GM15510 (cell line): ENCODE measurements at regions not wholly inside any gene's neighbourhood (a gene's known extent, or its start where the extent isn't known, plus 50 kb on each side); places are given as distances from the start of the nearest gene placed in this dataset.

Source experiments
- POLR2A ChIP-seq: IDR thresholded peaks from 3 replicates; pipeline ENCODE4 v1.6.1; 2011; ENCODE audit warnings: borderline replicate concordance; ENCODE audit not compliant: insufficient read length; ENCODE audit errors: extremely low read depth

DNA sequence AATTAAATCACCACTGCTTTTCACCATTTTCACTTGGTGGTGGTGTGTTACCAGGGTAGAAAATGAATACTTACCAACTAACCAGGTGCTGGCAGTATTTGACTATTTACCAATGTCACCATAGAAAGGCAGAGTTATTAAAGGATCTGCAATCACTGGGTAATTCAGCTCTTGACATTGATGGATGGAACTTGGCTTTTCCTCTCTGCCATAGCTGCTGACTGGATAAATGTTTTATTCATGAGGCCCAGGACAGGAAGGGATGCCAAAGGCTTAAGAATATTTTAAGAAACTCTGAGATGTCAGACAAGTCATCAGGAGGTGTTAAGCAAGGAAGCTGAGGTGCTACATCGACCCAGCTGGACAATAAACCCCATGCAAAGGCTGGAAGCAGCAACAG lies 495.5 kb upstream of the CFAP20DC start:
- no peak for TF ChIP-seq POLR2A

DNA sequence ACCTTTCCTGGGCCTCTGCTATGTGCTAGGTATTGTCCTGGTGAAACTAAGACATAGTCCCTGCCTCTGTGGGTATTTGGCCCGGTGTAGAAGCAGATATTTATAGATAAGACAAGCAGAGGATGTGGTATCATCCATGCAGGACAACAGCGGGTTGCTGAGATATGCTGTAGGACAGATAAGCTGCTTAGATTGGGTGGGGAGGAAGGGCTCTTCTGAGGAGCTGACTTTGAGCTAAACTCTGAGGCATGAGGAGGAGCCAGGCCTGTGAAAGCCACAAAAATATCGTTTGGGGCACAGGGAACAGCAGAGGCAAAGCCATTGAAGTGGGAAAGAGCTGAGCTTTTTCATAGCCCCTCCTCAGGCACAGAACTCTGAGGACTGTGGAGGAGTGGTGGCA lies 492.5 kb upstream of the CFAP20DC start:
- no peak for TF ChIP-seq POLR2A

DNA sequence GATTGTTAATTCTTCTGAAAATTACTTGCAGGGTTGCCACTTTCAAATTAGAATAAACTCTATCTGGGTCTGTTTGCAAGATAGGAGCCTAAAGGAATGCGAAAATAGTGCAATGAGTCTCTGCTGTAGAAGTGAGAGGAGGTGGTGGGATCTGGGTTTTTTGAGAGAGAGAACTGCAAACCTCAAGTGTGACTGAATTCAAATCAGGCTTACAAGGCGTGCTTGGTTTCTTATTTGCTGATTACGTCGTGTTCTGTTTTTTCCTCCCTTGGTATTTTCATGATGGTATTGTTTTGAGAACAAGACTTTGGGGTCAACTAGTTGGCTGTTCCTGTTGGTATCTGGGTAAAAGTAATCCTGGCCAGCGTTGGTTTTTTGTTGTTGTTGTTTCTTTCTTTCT lies 490.9 kb upstream of the CFAP20DC start:
- no peak for TF ChIP-seq POLR2A

DNA sequence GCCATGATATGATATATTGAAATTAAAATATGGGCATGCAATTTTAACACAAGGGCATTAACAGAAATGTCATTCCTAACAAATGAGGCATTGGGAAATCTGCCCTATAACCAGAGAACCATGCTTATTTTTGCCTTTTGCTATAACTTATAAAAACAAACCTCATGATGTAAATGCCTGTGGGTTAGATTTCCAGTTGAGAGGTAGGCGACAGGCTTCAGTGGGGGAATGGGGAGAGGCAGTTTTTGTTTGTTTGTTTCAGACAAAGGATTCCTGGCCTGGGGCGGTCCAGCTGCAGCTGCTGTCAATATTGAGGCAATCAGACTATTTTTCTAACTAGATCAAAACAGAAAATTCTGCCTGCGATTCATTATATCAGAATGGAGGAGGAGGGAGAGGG lies 490.4 kb upstream of the CFAP20DC start:
- no peak for TF ChIP-seq POLR2A

DNA sequence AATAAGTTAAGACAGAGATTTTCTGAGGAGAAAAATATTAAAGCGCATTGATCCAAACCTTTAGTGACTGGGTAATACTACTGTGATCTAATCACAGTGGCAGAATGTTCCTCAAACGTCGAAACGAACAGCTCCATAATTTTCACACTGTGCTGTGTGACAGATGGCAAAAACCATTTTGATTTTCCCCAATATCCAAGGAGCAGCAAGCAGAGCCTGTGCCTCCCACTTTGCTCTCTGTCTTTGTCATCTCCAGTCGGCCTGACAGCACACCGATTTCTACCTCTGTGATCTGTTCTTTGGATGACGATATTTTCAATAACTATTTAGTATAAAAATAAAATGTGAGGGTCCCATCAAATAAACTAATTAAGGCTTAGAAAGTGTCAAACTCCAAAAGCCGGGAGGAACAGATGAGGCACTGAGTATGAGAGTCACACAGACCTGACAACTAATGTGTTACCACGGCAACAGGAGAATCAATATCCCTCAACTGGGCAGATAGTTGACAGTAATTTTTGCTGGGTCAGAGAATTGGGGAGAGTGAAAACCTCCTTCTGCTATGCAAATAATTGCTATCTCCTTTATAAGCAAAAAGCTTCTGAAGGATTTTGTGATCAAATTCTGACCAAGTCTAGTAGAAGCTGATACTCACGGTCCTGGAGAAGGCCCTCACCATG lies 489.1 kb upstream of the CFAP20DC start:
- no peak for TF ChIP-seq POLR2A

DNA sequence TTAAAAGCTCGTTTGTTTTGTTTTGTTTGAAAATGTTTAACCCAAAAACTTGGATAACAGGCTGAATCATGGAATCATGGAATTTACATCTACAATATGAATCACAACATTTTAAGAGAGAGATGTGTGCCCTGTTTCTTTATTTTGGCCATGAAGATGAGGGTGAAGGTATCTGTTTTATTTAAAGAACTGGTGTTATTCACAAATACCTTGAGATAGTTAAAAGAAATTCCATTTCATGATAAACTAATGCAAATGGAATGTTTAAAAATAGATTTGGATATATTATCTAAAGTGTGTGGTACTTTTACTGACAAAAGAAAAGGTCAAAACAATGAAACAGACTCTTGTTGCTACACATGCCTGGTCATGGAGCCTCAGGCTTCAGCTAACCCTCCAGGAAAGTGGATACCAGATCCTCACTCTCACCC lies 486.0 kb upstream of the CFAP20DC start:
- TF ChIP-seq POLR2A: no peak

DNA sequence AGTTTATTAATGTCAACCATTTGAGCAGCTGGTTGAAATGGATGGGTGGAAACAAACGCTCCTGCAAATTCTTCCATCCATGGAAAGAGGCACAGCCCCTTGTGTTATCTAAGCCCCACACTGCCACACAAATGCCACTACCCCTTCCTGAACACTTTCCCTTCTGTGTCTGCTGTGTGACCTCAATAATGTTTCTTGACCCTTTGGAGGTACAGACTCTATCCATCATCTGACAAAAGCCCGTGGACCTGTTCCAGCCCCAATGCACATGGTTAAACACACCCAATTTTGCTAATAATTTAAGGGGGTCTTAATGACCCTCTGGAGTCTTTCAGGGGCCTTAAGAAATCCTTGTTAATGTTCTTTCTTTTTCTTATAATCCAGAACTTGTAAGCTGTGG lies 482.2 kb upstream of the CFAP20DC start:
- TF ChIP-seq POLR2A: no peak

DNA sequence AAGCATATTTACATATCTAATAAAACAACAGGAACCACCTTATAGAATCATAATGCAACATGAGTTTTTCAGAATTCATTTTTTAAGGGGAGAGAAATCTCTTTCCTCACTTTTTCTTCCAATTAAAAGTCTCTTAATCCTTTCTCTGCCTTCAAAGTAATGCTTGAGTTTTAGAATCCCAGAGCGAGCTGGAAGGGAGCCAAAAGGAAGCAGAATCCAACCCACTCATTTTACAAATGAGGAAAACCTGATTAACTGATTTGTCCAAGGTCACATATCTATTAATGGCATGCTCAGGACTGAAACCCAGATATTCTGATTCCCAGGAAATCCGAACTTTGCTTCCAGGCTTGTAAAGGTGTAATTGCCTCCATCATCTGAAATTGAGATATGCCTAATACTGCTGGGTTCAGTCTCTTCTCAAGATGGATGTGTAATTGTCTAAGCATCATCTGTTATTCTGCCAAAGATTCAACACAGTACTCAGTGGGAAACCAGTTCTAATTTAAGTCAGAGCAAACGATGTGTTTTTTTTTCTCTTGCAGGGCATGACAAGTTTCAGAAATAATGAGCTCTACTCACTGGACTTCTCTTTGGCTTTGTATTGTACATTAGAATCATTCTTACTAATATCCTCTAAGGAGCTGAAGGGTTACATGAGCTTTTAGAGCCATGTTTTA lies 481.4 kb upstream of the CFAP20DC start:
- no peak for TF ChIP-seq POLR2A

DNA sequence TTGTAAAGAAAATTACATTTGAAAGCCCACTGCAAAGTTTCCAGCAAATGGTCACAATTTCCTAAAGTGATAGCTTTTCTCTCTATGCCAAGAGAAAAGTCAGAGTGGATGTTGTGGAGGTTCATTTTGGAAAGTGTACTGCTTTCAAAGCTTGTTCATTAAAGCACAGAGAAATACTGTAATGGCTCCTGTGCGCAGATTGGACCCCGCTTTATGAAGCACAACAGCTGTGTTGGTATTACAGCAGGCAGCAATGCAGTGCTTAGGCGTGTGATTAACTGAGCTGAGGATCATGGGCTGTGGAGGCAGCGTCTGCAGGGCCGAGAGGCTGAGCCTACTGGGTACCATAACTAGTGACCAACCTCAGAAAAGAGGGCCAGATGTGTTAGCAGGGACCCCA lies 478.4 kb upstream of the CFAP20DC start:
- TF ChIP-seq POLR2A: no peak

DNA sequence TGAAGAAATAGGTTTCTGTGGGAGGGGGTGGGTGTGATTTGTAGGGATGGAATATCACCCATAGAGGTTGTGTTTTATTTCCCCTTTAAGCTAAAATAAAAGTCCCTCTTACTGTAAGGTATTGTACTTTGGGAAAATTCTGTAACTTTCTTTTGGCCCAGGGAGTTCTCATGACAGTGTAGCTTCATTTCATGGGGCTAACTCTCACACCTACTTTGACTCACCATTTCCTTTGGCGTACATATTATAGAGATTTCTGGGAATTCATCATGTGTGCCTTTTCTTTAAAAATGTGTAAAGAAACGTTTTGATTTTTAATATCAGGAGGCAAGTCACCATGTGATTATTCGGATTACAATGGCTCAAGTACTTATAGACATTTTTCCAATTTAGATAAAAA lies 477.7 kb upstream of the CFAP20DC start:
- no peak for TF ChIP-seq POLR2A

DNA sequence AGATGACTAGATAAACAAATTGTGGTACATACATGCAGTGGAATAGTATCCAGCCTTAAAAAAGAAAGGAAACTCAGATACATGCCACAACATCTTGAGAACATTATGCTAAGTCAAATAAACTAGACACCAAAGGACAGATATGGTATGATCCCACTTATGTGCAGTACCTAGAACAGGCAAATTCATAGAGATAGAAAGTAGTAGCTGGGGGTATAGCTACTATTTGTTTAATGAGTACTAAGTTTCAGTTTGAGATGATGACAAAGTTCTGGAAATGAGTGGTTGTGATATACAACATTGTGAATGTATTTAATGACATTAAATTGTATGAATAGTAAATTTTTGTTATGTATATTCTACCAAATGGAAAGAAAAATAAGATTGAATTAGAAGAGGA lies 477.2 kb upstream of the CFAP20DC start:
- TF ChIP-seq POLR2A: no peak

DNA sequence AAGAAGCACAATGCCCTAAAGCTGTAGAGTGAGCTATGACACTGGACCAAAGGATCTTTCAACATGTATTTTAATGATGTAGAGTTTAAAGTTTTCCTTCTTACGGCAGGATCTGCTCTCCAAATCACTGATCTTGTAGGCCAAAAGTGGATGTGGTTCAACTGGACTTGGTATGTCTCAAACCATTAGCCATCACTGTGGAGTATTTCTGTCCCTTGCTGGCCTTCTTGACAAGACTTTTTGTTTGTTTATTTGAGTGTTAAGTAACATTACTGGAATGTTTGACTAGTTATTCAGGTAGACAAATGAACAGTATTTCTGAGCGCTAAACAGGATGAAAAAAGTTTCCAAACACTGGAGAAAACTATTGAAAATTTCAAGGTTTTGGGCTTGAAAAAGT lies 472.7 kb upstream of the CFAP20DC start:
- no peak for TF ChIP-seq POLR2A

DNA sequence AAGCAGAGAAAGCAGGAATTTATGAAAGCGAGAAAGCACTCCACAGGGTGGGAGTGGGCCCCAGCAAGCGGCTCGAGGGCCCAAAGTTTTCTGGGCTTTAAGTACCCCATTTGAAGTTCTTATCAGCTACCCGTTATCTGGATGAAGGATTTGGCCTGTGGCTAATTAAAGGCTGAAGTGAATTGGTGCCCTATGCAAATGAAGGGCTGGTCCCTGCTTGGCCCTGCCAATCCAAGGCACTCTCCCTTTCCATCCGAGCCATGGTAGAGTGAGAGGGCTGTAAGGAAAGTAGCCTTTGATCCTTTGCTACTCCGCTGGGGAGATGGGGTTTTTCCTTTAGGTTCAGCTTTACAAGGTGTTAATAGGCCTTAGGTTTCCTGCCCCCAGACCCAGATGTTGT lies 469.3 kb upstream of the CFAP20DC start:
- TF ChIP-seq POLR2A: no peak

DNA sequence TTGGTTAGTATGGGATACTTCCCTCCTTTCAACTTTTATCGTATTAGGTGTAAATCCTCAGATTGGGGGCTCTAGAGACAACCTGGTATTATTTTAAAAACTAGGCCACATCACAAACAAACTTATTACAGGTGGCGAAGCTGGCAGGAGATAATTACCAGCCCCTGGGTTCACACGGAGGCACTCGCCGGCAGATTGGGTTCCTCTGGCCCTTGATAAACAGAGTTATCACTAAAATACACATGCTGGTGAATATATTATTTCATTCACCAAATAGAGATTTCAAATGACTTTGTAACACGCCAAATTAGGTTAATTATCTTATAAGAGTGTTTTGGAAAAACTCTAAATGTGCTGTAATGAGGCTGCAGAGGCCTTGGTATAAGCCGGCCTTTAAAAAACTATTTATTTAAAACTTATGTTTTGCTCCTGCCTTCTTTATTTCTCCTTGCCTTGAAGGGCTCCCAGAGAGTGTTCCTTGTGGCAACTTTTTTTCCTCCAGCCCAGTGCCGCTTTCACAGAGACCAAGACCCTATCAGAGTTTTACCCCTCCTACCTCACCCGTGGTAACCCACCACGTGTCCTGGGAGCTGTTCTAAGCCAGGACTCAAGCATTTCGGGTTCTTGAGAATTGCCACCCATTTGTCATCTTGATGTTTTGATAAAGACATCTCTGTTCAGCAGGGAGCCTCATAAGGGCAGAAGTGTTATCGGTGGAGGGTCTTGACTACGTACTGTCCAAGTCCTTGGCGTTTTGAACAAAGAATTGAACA lies 468.6 kb upstream of the CFAP20DC start:
- TF ChIP-seq POLR2A: no peak

DNA sequence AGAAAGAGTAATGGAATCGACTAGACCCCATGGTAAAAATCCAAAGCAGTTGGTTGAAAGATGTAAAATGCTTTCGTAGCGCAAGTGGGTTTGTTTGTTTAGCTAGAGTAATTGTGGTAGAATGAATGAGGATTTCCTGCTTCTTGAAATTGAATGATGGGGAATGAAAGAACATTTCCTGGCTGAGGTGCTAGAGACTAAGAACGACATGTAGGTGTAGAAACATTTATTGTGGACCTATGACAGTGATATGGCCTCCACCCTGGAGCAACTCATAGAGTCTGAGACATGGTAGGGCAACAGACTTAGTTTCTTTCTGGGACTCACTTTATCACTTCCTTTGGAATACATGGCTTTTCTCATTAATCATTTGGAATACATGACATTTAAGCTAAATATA lies 467.6 kb upstream of the CFAP20DC start:
- TF ChIP-seq POLR2A: no peak

DNA sequence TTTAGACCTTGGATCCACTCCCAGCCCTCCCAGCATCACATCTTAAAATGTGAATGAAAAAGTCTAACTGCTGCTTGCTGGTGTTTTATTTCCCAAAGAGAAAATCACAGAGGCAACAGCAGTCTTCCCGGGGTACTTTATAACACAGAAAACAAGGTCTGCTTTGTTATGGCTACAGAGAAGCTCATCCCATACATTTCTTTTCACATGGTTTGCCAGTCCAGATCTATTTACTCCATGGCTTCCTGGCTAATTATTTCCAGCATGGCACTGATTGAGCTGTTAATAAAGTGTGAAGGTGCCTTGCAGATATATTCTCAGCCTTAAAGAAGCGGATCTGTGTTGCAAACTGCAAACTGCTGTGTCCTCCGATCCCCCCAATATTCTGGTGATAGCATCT lies 466.1 kb upstream of the CFAP20DC start:
- TF ChIP-seq POLR2A: no peak
